HL-60 (cell line): ENCODE measurements at regions not wholly inside any gene's neighbourhood (a gene's known extent, or its start where the extent isn't known, plus 50 kb on each side); places are given as distances from the start of the nearest gene placed in this dataset.

Experiments
- DNase-seq, 2 experiments: peaks; one replicate each; pipeline ENCODE4 v3.0.0-alpha.2; 2010 to 2020; ENCODE audit warnings: low read depth in 1 of 2, low spot score in 1 of 2
- H3K27ac ChIP-seq: fragments of 250-450 bp; sonication (Bioruptor Pico); replicated peaks from 2 replicates; pipeline ENCODE4 v1.5.1; 2020; ENCODE audit warnings: mild to moderate bottlenecking, moderate library complexity
- H3K27me3 ChIP-seq: fragments of 250-450 bp; sonication (Bioruptor Pico); 2 replicates; pipeline ENCODE4 v1.5.1; 2021; ENCODE audit warnings: mild to moderate bottlenecking, moderate library complexity; ENCODE audit not compliant: insufficient read depth, poor library complexity, severe bottlenecking
- H3K4me3 ChIP-seq: replicated peaks from 2 replicates; pipeline ENCODE4 v1.5.1; 2011; ENCODE audit warnings: mild to moderate bottlenecking, control low read depth, low read length; ENCODE audit not compliant: insufficient read depth
- GABPA ChIP-seq: IDR thresholded peaks from 2 replicates; pipeline ENCODE4 v1.6.1; 2012; ENCODE audit warnings: low read depth
- POLR2AphosphoS5 ChIP-seq: IDR thresholded peaks from 2 replicates; pipeline ENCODE4 v1.6.1; 2012; ENCODE audit warnings: low read depth
- SPI1 ChIP-seq: IDR thresholded peaks from 2 replicates; pipeline ENCODE4 v1.6.1; 2012; ENCODE audit warnings: low read depth, mild to moderate bottlenecking, borderline replicate concordance
- TF ChIP-seq, protein P1 (sequence below): IDR thresholded peaks from 2 replicates; pipeline ENCODE4 v1.6.1; 2012; ENCODE audit warnings: low read depth; ENCODE audit not compliant: insufficient replicate concordance
- TF ChIP-seq, protein P2 (sequence below): IDR thresholded peaks from one replicate; pipeline ENCODE4 v1.5.1; 2011; ENCODE audit warnings: low read length, control low read depth, inconsistent platforms; ENCODE audit not compliant: insufficient read depth

DNA sequence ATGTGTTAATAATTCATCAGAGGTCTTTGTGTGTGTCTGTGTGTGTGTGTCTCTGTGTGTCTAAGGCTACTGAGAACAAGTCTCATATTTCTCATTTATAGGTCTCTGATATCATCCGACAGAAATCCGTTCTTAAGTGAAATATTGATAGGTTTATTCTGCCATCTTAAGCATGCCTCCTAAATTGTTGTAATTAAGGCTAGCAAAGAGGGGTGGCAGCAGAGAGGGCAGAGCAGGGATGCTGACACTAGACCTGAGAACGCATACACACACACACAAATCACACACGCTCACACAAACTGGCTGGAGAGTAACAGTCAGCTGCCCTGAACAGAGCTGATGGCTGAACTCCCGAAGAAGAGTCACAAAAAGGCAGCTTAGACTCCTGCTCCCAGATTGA, 84.9 kb upstream of the LRFN2 start:
- no peak overlapping the region for H3K4me3 ChIP-seq
- DNase-seq = no peak
- H3K27me3 ChIP-seq = no peaks in the 10 kb centered on the region
- TF ChIP-seq GABPA = no peak
- no peak overlapping the region for H3K27ac ChIP-seq

DNA sequence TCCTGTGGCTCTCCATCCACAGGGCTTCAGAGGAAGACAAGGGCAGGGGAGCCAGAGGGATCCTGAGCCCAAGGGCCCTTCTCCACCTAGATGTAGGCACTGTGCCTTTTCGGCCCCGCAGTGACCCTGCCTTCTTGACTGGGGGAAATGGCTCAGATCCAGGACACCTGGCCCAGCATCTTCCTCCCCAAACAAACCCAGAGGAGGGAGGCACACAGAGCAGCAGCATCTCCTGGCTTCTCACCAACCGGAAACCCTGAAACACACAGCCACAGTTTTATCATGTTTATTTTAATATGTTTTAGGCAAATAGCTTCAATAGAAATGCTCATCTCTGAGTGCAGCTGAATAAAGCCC, 84.5 kb upstream of the LRFN2 start:
- no peak for DNase-seq
- TF ChIP-seq, protein P1, sequence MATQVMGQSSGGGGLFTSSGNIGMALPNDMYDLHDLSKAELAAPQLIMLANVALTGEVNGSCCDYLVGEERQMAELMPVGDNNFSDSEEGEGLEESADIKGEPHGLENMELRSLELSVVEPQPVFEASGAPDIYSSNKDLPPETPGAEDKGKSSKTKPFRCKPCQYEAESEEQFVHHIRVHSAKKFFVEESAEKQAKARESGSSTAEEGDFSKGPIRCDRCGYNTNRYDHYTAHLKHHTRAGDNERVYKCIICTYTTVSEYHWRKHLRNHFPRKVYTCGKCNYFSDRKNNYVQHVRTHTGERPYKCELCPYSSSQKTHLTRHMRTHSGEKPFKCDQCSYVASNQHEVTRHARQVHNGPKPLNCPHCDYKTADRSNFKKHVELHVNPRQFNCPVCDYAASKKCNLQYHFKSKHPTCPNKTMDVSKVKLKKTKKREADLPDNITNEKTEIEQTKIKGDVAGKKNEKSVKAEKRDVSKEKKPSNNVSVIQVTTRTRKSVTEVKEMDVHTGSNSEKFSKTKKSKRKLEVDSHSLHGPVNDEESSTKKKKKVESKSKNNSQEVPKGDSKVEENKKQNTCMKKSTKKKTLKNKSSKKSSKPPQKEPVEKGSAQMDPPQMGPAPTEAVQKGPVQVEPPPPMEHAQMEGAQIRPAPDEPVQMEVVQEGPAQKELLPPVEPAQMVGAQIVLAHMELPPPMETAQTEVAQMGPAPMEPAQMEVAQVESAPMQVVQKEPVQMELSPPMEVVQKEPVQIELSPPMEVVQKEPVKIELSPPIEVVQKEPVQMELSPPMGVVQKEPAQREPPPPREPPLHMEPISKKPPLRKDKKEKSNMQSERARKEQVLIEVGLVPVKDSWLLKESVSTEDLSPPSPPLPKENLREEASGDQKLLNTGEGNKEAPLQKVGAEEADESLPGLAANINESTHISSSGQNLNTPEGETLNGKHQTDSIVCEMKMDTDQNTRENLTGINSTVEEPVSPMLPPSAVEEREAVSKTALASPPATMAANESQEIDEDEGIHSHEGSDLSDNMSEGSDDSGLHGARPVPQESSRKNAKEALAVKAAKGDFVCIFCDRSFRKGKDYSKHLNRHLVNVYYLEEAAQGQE = no peak
- TF ChIP-seq POLR2AphosphoS5 (no peak), GABPA (no peak), SPI1 (no peak)
- TF ChIP-seq, protein P2, sequence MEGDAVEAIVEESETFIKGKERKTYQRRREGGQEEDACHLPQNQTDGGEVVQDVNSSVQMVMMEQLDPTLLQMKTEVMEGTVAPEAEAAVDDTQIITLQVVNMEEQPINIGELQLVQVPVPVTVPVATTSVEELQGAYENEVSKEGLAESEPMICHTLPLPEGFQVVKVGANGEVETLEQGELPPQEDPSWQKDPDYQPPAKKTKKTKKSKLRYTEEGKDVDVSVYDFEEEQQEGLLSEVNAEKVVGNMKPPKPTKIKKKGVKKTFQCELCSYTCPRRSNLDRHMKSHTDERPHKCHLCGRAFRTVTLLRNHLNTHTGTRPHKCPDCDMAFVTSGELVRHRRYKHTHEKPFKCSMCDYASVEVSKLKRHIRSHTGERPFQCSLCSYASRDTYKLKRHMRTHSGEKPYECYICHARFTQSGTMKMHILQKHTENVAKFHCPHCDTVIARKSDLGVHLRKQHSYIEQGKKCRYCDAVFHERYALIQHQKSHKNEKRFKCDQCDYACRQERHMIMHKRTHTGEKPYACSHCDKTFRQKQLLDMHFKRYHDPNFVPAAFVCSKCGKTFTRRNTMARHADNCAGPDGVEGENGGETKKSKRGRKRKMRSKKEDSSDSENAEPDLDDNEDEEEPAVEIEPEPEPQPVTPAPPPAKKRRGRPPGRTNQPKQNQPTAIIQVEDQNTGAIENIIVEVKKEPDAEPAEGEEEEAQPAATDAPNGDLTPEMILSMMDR = no peak
- no peak overlapping the region for H3K4me3 ChIP-seq
- H3K27ac ChIP-seq = no peak overlapping the region
- H3K27me3 ChIP-seq = no peaks in the 10 kb centered on the region

DNA sequence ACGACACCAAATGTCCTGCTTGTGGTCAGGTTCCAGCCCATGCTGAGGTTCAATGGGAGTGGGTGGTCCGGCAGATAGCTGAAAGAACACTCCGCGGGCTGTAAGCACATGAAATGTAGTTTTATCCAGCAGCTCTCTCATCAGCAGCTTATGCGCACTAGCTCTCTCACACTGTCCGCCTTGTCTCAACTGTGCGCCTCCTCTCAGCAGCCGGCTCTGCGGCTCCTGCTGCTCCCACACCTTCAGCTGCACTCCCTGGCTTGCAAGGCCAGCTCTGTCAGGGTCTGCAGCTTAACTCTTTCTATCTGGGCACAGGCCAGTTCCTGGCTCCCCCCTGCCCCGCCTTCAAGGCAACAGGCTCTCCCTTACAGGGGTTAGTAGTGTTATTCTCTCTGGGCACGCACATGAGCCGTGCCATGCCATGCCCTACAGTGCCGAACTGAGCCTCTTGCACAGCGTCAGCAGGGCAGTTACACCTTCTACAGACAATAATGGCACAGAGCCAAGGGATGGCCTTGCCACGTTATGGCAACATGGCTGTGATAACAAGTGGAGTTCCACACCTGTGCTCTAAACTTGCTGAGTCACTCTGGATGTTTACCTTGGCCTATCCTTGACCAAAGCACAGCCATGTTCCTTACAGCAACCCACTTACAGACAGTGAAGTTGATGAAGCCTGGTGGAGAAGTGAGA, 84.0 kb upstream of the LRFN2 start:
- Histone ChIP-seq H3K4me3 (no peak overlapping the region), H3K27me3 (no peaks in the 10 kb centered on the region), H3K27ac (no peak overlapping the region)
- TF ChIP-seq POLR2AphosphoS5 = no peak
- no peak for TF ChIP-seq GABPA
- no peak for DNase-seq

DNA sequence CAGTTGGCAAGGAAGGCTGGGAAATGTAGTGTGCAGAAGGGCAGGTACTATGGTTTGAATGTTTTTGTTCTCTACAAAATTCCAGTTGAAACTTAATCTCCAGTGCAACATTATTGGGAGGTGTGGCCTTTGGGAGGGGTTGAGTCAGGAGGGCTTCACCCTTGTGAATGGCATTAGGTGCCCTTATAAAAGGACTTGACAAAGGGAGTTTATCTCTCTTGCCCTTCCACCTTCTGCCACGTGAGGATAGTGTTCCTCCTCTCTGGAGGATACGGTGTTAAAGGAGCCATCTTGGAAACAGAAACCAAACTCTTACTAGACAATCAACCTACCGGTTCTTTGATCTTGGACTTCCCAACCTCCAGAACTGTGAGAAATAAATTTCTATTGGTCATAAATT, 82.2 kb upstream of the LRFN2 start:
- TF ChIP-seq, protein P1 = no peak
- TF ChIP-seq GABPA = no peak
- no peak for TF ChIP-seq SPI1
- TF ChIP-seq, protein P2 = no peak
- no peak for TF ChIP-seq POLR2AphosphoS5
- Histone ChIP-seq H3K27ac (no peak overlapping the region), H3K4me3 (no peak overlapping the region), H3K27me3 (no peaks in the 10 kb centered on the region)
- DNase-seq = no peak

- no peak for DNase-seq
- no peak overlapping the region for H3K27ac ChIP-seq
- no peaks in the 10 kb centered on the region for H3K27me3 ChIP-seq
- H3K4me3 ChIP-seq = no peak overlapping the region
- TF ChIP-seq, protein P1 = no peak
- no peak for TF ChIP-seq SPI1
- TF ChIP-seq, protein P2 = no peak
- no peak for TF ChIP-seq POLR2AphosphoS5
- TF ChIP-seq GABPA = no peak
Measured at GRCh38 chr6:40668203-40668602, 81.0 kb upstream of the LRFN2 start.
